ENCODE measurements at regions not wholly inside any gene's neighbourhood (a gene's known extent, or its start where the extent isn't known, plus 50 kb on each side); places are given as distances from the start of the nearest gene placed in this dataset.

GRCh38 chr2:11988691-11989353 lies 242.4 kb downstream of the LPIN1 start:
- Histone ChIP-seq H3K79me2 (ENCODE audit: insufficient read depth, low read depth, low read length) (no peaks in the 10 kb centered on the region), H3K9me2 (ENCODE audit: insufficient read depth, low read length) (no peaks in the 10 kb centered on the region), H2AFZ (ENCODE audit: low read length) (no peak overlapping the region), H3K4me1 (ENCODE audit: insufficient read depth, low read length, poor library complexity, severe bottlenecking) (no peaks in the 10 kb centered on the region), H3K4me3 (ENCODE audit: low read depth, low read length, poor library complexity, severe bottlenecking) (no peak overlapping the region), H3K27ac (ENCODE audit: low read depth, low read length, poor library complexity, severe bottlenecking) (no peak overlapping the region), H3K36me3 (ENCODE audit: insufficient read depth, low read length) (no peaks in the 10 kb centered on the region), H3K9me3 (ENCODE audit: low read length) (no peaks in the 10 kb centered on the region), H3K4me2 (ENCODE audit: low read length) (no peak overlapping the region), H4K20me1 (ENCODE audit: insufficient read depth, low read length) (no peaks in the 10 kb centered on the region)
- no peak for TF ChIP-seq CTCF (conservative IDR thresholded peaks at IDR 0.05; ENCODE audit: low read length)
- no peak for TF ChIP-seq EZH2phosphoT487 (IDR thresholded peaks at IDR 0.05; ENCODE audit: borderline replicate concordance, low read depth, low read length)
- DNase-seq (ENCODE audit: low spot score): no peak
- CTCF ChIA-PET (ENCODE audit: unreplicated experiment): no interaction called here
- POLR2A ChIA-PET: interaction anchor here (0.7 to 0.9 kb wide), 2 partner anchors 15 to 265 kb away, joined by 3 to 4 read pairs; no protein-coding TSS in a partner anchor
- no TSS peak for BruUV-seq (replicated peaks)
- intact Hi-C loops (cut with micrococcal nuclease; ENCODE audit: unreplicated experiment): no loop called here

GRCh38 chr2:11989354-11989703 lies 242.9 kb downstream of the LPIN1 start:
- no peaks in the 10 kb centered on the region for H3K79me2 ChIP-seq (ENCODE audit: insufficient read depth, low read depth, low read length)
- no peaks in the 10 kb centered on the region for H3K9me3 ChIP-seq (ENCODE audit: low read length)
- intact Hi-C loops (cut with micrococcal nuclease; ENCODE audit: unreplicated experiment): no loop called here
- H3K36me3 ChIP-seq (ENCODE audit: insufficient read depth, low read length): no peaks in the 10 kb centered on the region
- ChIA-PET POLR2A (no interaction called here), CTCF (ENCODE audit: unreplicated experiment) (no interaction called here)
- H3K4me2 ChIP-seq (ENCODE audit: low read length): no peak overlapping the region
- TF ChIP-seq CTCF (conservative IDR thresholded peaks at IDR 0.05; ENCODE audit: low read length) (no peak), EZH2phosphoT487 (IDR thresholded peaks at IDR 0.05; ENCODE audit: borderline replicate concordance, low read depth, low read length) (no peak)
- H3K9me2 ChIP-seq (ENCODE audit: insufficient read depth, low read length): no peaks in the 10 kb centered on the region
- no peaks in the 10 kb centered on the region for H4K20me1 ChIP-seq (ENCODE audit: insufficient read depth, low read length)
- no peak overlapping the region for H3K4me3 ChIP-seq (ENCODE audit: low read depth, low read length, poor library complexity, severe bottlenecking)
- BruUV-seq (replicated peaks): no TSS peak
- no peaks in the 10 kb centered on the region for H3K4me1 ChIP-seq (ENCODE audit: insufficient read depth, low read length, poor library complexity, severe bottlenecking)
- H2AFZ ChIP-seq (ENCODE audit: low read length): no peak overlapping the region
- no peak for DNase-seq (ENCODE audit: low spot score)
- H3K27ac ChIP-seq (ENCODE audit: low read depth, low read length, poor library complexity, severe bottlenecking): no peak overlapping the region

GRCh38 chr2:11990576-11990975 lies 244.1 kb downstream of the LPIN1 start:
- intact Hi-C loops (cut with micrococcal nuclease; ENCODE audit: unreplicated experiment): no loop called here
- no peak for DNase-seq (ENCODE audit: low spot score)
- no peaks in the 10 kb centered on the region for H3K36me3 ChIP-seq (ENCODE audit: insufficient read depth, low read length)
- no peak for TF ChIP-seq CTCF (conservative IDR thresholded peaks at IDR 0.05; ENCODE audit: low read length)
- TF ChIP-seq EZH2phosphoT487 (IDR thresholded peaks at IDR 0.05; ENCODE audit: borderline replicate concordance, low read depth, low read length): no peak
- H3K4me1 ChIP-seq (ENCODE audit: insufficient read depth, low read length, poor library complexity, severe bottlenecking): no peaks in the 10 kb centered on the region
- H3K79me2 ChIP-seq (ENCODE audit: insufficient read depth, low read depth, low read length): no peaks in the 10 kb centered on the region
- no peaks in the 10 kb centered on the region for H4K20me1 ChIP-seq (ENCODE audit: insufficient read depth, low read length)
- no peak overlapping the region for H3K4me3 ChIP-seq (ENCODE audit: low read depth, low read length, poor library complexity, severe bottlenecking)
- H3K4me2 ChIP-seq (ENCODE audit: low read length): no peak overlapping the region
- H2AFZ ChIP-seq (ENCODE audit: low read length): no peak overlapping the region
- H3K27ac ChIP-seq (ENCODE audit: low read depth, low read length, poor library complexity, severe bottlenecking): no peak overlapping the region
- H3K9me3 ChIP-seq (ENCODE audit: low read length): peaks cover 7% of the 10 kb centered on the region; the same call in 1 of the 2 replicates
- H3K9me2 ChIP-seq (ENCODE audit: insufficient read depth, low read length): no peaks in the 10 kb centered on the region
- CTCF ChIA-PET (ENCODE audit: unreplicated experiment): no interaction called here
- no TSS peak for BruUV-seq (replicated peaks)
- POLR2A ChIA-PET: interaction anchor here (0.8 to 1.3 kb wide), 3 partner anchors 9 to 92 kb away, joined by 3 to 7 read pairs (median 4); no protein-coding TSS in a partner anchor
